ENCODE measurements at regions not wholly inside any gene's neighbourhood (a gene's known extent, or its start where the extent isn't known, plus 50 kb on each side); places are given as distances from the start of the nearest gene placed in this dataset.
A peak's percentile ranks its signal among the peaks of the same experiment; 100 is the strongest.

- TF ChIP-seq POLR2AphosphoS5 (IDR thresholded peaks at IDR 0.05; ENCODE audit: insufficient read depth, low read depth, low read length): no peak
- Histone ChIP-seq H2AFZ (ENCODE audit: low read depth, low read length) (no peak overlapping the region), H3K27ac (ENCODE audit: insufficient read depth, low read depth, low read length) (peak overlapping the region; percentile 85), H3K9me3 (replicated peaks; ENCODE audit: control insufficient read depth, insufficient read depth, low read length) (no peaks in the 10 kb centered on the region), H3K4me2 (ENCODE audit: insufficient read depth, low read length) (no peak overlapping the region), H3K9me1 (replicated peaks; ENCODE audit: control insufficient read depth, extremely low read depth, insufficient read depth, low read length) (no peaks in the 10 kb centered on the region), H4K20me1 (replicated peaks; ENCODE audit: control insufficient read depth, extremely low read depth, insufficient read depth, low read length) (no peaks in the 10 kb centered on the region), H3K27me3 (ENCODE audit: control insufficient read depth in 2 of 2, insufficient read depth in 2 of 2, low read length in 2 of 2) (no peaks in the 10 kb centered on the region), H3K36me3 (ENCODE audit: control insufficient read depth in 2 of 2, extremely low read depth in 1 of 2, insufficient read depth in 2 of 2, low read length in 2 of 2) (peaks cover 0 to 5% of the 10 kb centered on the region in 2 experiments), H3K79me2 (ENCODE audit: control insufficient read depth, insufficient read depth, low read length) (peaks cover 27% of the 10 kb centered on the region), H3K4me3 (replicated peaks in 1 of 3; ENCODE audit: insufficient read depth in 1 of 3, low read depth in 1 of 3, low read length in 3 of 3) (no peak overlapping the region), H3K9ac (replicated peaks; ENCODE audit: extremely low read depth, insufficient read depth, low read length) (no peak overlapping the region), H3K4me1 (ENCODE audit: control insufficient read depth, extremely low read depth, insufficient read depth, low read length) (peaks cover 48% of the 10 kb centered on the region)
- DNase-seq (ENCODE audit: low read depth, low spot score) (no peak), FAIRE-seq (no peak)
- dilution Hi-C loops (cut with MboI; ENCODE audit: extremely low pct_ligation_motif_present, low sequenced_read_pairs) (no loop called here), intact Hi-C loops (cut with micrococcal nuclease) (loop anchor here (2.0 kb wide), 1 partner anchor 109 kb away; the partner anchor contains the start of gene STK17B)
- POLR2A ChIA-PET: no interaction called here
- no TSS peak for BruUV-seq (replicated peaks)
- CTCF ChIA-PET: interaction anchor here (0.7 to 4.9 kb wide), 6 partner anchors 9 to 201 kb away, joined by 4 to 59 read pairs (median 6); partner anchors contain the start of gene STK17B
Observed at GRCh38 chr2:196279541-196279940, 108.2 kb upstream of the STK17B start.

GRCh38 chr2:196284144-196284844 lies 112.9 kb upstream of the STK17B start:
- Histone ChIP-seq H3K9ac (replicated peaks; ENCODE audit: extremely low read depth, insufficient read depth, low read length) (peak overlapping the region; percentile 18), H3K4me2 (ENCODE audit: insufficient read depth, low read length) (peak overlapping the region; percentile 71), H3K27ac (ENCODE audit: insufficient read depth, low read depth, low read length) (peak overlapping the region; percentile 45), H4K20me1 (replicated peaks; ENCODE audit: control insufficient read depth, extremely low read depth, insufficient read depth, low read length) (no peaks in the 10 kb centered on the region), H3K4me1 (ENCODE audit: control insufficient read depth, extremely low read depth, insufficient read depth, low read length) (peaks cover 47% of the 10 kb centered on the region), H3K9me1 (replicated peaks; ENCODE audit: control insufficient read depth, extremely low read depth, insufficient read depth, low read length) (no peaks in the 10 kb centered on the region), H2AFZ (ENCODE audit: low read depth, low read length) (no peak overlapping the region), H3K9me3 (replicated peaks; ENCODE audit: control insufficient read depth, insufficient read depth, low read length) (no peaks in the 10 kb centered on the region), H3K36me3 (ENCODE audit: control insufficient read depth in 2 of 2, extremely low read depth in 1 of 2, insufficient read depth in 2 of 2, low read length in 2 of 2) (peaks cover 0 to 15% of the 10 kb centered on the region in 2 experiments), H3K79me2 (ENCODE audit: control insufficient read depth, insufficient read depth, low read length) (no peaks in the 10 kb centered on the region), H3K4me3 (replicated peaks in 1 of 3; ENCODE audit: insufficient read depth in 1 of 3, low read depth in 1 of 3, low read length in 3 of 3) (no peak overlapping the region), H3K27me3 (ENCODE audit: control insufficient read depth in 2 of 2, insufficient read depth in 2 of 2, low read length in 2 of 2) (no peaks in the 10 kb centered on the region)
- ChIA-PET POLR2A (no interaction called here), CTCF (interaction anchor here (1.1 to 2.7 kb wide), 2 partner anchors 14 to 206 kb away, joined by 3 to 12 read pairs; no protein-coding TSS in a partner anchor)
- TSS peak; percentile 39 for BruUV-seq (replicated peaks)
- DNase-seq (ENCODE audit: low read depth, low spot score): peak; percentile 74
- dilution Hi-C loops (cut with MboI; ENCODE audit: extremely low pct_ligation_motif_present, low sequenced_read_pairs): no loop called here
- peak; percentile 75 for FAIRE-seq
- intact Hi-C loops (cut with micrococcal nuclease): no loop called here
- peak; percentile 21 for TF ChIP-seq JUN (IDR thresholded peaks at IDR 0.05; ENCODE audit: borderline replicate concordance, insufficient read depth, insufficient read length, low read depth)
- peak; percentile 52 for TF ChIP-seq FOS (IDR thresholded peaks at IDR 0.05; ENCODE audit: borderline replicate concordance, insufficient read depth, low read length)
- TF ChIP-seq MYC (IDR thresholded peaks at IDR 0.05; ENCODE audit: low read depth, low read length): no peak

All from endothelial cell of umbilical vein (primary cell).